Psoas muscle (tissue), 7 donors: ENCODE measurements at regions not wholly inside any gene's neighbourhood (a gene's known extent, or its start where the extent isn't known, plus 50 kb on each side); places are given as distances from the start of the nearest gene placed in this dataset.

Experiments
- ATAC-seq, 4 donors: fragments of 200-7000 bp; cut with Tn5 transposase; one replicate each; pipeline ENCODE4 v1.9.1; 2020; ENCODE audit warnings: moderate library complexity in 3 of 4, mild to moderate bottlenecking in 2 of 4
- DNase-seq, 2 donors: peaks; one replicate each; pipeline ENCODE4 v3.0.0-alpha.2; 2020
- H3K27ac ChIP-seq: fragments of 200-600 bp; one replicate; pipeline ENCODE4 v1.8.0; 2022
- H3K27me3 ChIP-seq, 3 donors: fragments of 200-600 bp in 1 of 3; one replicate each; pipeline versions ENCODE4 v1.6.1 to v1.8.0; 2013 to 2022; ENCODE audit warnings: low read length in 2 of 3, mild to moderate bottlenecking in 2 of 3, moderate library complexity in 1 of 3; ENCODE audit not compliant: insufficient read depth in 3 of 3
- H3K36me3 ChIP-seq, 2 donors: fragments of 200-600 bp in 1 of 2; one replicate each; pipeline versions ENCODE4 v1.6.1 to v1.8.0; 2013 to 2022; ENCODE audit warnings: low read depth in 1 of 2, mild to moderate bottlenecking in 1 of 2, moderate library complexity in 1 of 2; ENCODE audit not compliant: insufficient read depth in 1 of 2
- H3K4me1 ChIP-seq: fragments of 200-600 bp; one replicate; pipeline ENCODE4 v1.8.0; 2022
- H3K4me3 ChIP-seq: fragments of 200-600 bp; one replicate; pipeline ENCODE4 v1.8.0; 2022; ENCODE audit warnings: mild to moderate bottlenecking
- H3K9me3 ChIP-seq: fragments of 200-600 bp; one replicate; pipeline ENCODE4 v1.8.0; 2022
- WGBS, 3 donors: extraction: QIAGEN DNeasy Blood & Tissue Kit; methylation state at CpG; one replicate each; pipeline versions ENCODE4 v1.1.6 to v1.1.7; 2013; 5-methylcytosine and 5-hydroxymethylcytosine counted together
- intact Hi-C, 2 donors: fragments of 100-400 bp; cut with DNase I; formaldehyde crosslinking; loops; one replicate each; pipeline versions ENCODE4 v1.11.0 to v1.14.2; 2022
- TF ChIP-seq, protein P1 (sequence below): fragments of 200-600 bp; IDR thresholded peaks from one replicate; pipeline ENCODE4 v1.8.0; 2022; ENCODE audit warnings: antibody characterized with exemption
- donor health status: healthy with polysubstance abuse.
- donor health status: DM: no; HTN: no; CAD: no; lungs with moderate emphysema.
- donor health status: Bipolar disorder and iron deficiency.
- donor health status: healthy.
- donor health status: DM: yes; HTN: yes; CAD: no.
- donor health status: DM: no; HTN: no; CAD: no.
- donor health status: DM: yes; HTN: yes; CAD: no.

GRCh38 chr10:88126699-88127098 lies 263.3 kb downstream of the PTEN start:
- 87 to 95% (median 94%) methylated on average over 1 of the region's 1 CpG for WGBS, 3 donors

DNA sequence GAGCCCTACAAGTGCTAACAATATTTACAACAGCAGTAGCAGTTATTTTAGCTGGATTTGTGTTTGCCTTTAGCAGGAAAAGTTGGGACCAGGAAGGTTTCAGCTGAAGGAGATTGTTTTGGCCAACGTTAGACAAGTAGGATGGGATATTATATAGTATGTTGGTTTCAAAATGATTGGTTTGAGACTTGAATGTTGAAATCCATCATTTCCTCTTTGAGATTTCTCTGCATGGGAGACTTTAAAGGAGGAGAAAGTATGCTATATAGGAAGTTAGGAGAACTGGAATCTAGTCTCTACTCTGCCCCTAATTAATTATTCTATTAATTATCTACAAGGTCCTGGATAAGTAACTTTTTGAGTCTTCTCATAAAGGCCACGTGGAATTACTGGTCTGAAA lies 263.8 kb downstream of the PTEN start:
- Histone ChIP-seq H3K4me1 (peaks cover 23% of the 10 kb centered on the region), H3K4me3 (no peak overlapping the region), H3K36me3 (no peaks in the 10 kb centered on the region), H3K27ac (no peak overlapping the region), H3K27me3 (no peaks in the 10 kb centered on the region), H3K9me3 (no peaks in the 10 kb centered on the region)
- ATAC-seq (no peak), DNase-seq (no peak)
- TF ChIP-seq, protein P1, sequence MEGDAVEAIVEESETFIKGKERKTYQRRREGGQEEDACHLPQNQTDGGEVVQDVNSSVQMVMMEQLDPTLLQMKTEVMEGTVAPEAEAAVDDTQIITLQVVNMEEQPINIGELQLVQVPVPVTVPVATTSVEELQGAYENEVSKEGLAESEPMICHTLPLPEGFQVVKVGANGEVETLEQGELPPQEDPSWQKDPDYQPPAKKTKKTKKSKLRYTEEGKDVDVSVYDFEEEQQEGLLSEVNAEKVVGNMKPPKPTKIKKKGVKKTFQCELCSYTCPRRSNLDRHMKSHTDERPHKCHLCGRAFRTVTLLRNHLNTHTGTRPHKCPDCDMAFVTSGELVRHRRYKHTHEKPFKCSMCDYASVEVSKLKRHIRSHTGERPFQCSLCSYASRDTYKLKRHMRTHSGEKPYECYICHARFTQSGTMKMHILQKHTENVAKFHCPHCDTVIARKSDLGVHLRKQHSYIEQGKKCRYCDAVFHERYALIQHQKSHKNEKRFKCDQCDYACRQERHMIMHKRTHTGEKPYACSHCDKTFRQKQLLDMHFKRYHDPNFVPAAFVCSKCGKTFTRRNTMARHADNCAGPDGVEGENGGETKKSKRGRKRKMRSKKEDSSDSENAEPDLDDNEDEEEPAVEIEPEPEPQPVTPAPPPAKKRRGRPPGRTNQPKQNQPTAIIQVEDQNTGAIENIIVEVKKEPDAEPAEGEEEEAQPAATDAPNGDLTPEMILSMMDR = no peak
- intact Hi-C loops = no loop called here
- 45 to 61% (median 57%) methylated on average over 2 of the region's 2 CpGs for WGBS, 3 donors

More at GRCh38 chr10:88126699-88127098, 263.3 kb downstream of the PTEN start:
- Histone ChIP-seq H3K9me3 (no peaks in the 10 kb centered on the region), H3K4me3 (no peak overlapping the region), H3K4me1 (peaks cover 23% of the 10 kb centered on the region), H3K36me3 (no peaks in the 10 kb centered on the region), H3K27ac (no peak overlapping the region), H3K27me3 (no peaks in the 10 kb centered on the region)
- ATAC-seq (no peak), DNase-seq (no peak)
- intact Hi-C loops = no loop called here
- TF ChIP-seq, protein P1 = no peak

DNA sequence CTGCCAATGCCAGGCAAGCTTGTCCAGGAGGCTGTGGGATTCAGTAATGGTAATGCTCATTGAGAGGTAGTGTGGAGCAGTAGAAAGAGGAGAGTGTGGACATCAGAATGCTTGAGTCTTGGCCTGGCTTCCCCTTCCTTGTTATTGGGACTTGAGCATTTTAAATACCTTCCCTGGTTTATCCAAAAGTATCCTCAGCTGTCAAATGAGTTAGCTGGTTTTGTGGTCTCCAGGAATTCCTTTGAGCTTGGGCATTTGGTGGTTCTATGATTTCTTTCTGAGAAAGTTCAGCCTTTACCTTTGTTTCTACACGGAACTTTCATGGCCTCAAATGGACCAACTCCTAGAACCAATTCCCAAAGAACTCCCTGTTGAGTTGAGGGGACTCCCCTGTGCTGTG lies 264.3 kb downstream of the PTEN start:
- H3K36me3 ChIP-seq = no peaks in the 10 kb centered on the region
- H3K4me1 ChIP-seq = peaks cover 23% of the 10 kb centered on the region
- TF ChIP-seq, protein P1 = no peak
- ATAC-seq = no peak
- H3K27me3 ChIP-seq = no peaks in the 10 kb centered on the region
- H3K27ac ChIP-seq = no peak overlapping the region
- intact Hi-C loops = no loop called here
- H3K4me3 ChIP-seq = no peak overlapping the region
- no peaks in the 10 kb centered on the region for H3K9me3 ChIP-seq
- DNase-seq = no peak
- WGBS, 3 donors = 71 to 90% (median 84%) methylated on average over 1 of the region's 1 CpG

DNA sequence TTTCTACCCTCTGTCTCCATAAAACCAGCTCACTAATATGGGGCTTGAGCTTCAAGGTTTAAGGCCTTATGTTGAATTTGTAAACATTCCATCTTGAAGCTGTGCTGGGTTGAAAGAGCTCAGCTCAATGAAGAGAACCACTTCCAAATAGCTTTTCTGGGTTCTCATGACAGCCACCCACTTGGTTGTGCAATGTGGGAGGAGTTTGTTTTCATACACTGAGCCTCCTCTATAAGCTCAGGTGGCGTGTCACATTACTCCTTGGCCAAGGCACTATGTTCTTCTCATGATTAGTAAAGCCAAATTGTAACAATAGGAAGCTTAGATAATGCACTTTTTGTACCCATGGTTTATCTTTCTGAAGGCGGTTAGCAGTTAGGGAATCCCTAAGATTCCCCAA lies 265.6 kb downstream of the PTEN start:
- Histone ChIP-seq H3K4me3 (no peak overlapping the region), H3K9me3 (no peaks in the 10 kb centered on the region), H3K27me3 (no peaks in the 10 kb centered on the region), H3K27ac (peak overlapping the region; percentile 26), H3K4me1 (peaks cover 23% of the 10 kb centered on the region), H3K36me3 (no peaks in the 10 kb centered on the region)
- ATAC-seq = peak in 2 of 4 donors; percentile 57 to 62
- 43 to 82% (median 69%) methylated on average over 2 of the region's 2 CpGs for WGBS, 3 donors
- intact Hi-C loops = no loop called here
- no peak for DNase-seq
- TF ChIP-seq, protein P1 = no peak

- intact Hi-C loops = loop anchor here in 1 of 2 donors (5.0 kb wide), 2 partner anchors 111 to 269 kb away; partner anchors contain the start of genes KLLN and PTEN
- TF ChIP-seq, protein P1 = no peak
- 96 to 100% (median 96%) methylated on average over 1 of the region's 1 CpG for WGBS, 3 donors
- H3K27me3 ChIP-seq = no peaks in the 10 kb centered on the region
- peak overlapping the region; percentile 80 for H3K27ac ChIP-seq
- H3K4me1 ChIP-seq = peaks cover 23% of the 10 kb centered on the region
- DNase-seq (no peak), ATAC-seq (no peak)
- H3K9me3 ChIP-seq = no peaks in the 10 kb centered on the region
- H3K36me3 ChIP-seq = no peaks in the 10 kb centered on the region
- H3K4me3 ChIP-seq = no peak overlapping the region
These were observed 267.5 kb downstream of the PTEN start for GRCh38 chr10:88130912-88131311.
